SK-N-SH treated with all-trans-retinoic acid at 6 μM for 48 hours (cell line): ENCODE measurements at regions not wholly inside any gene's neighbourhood (a gene's known extent, or its start where the extent isn't known, plus 50 kb on each side); places are given as distances from the start of the nearest gene placed in this dataset.
"Not testable (repeated sequence)": the region's sequence is repeated elsewhere in the genome, so short reads cannot be mapped to it uniquely, and the experiment has no call there.

Source experiments
- ATAC-seq: fragments of 200-7000 bp; cut with Tn5 transposase; 3 replicates; pipeline ENCODE4 v1.9.1; 2020; ENCODE audit warnings: mild to moderate bottlenecking, moderate library complexity
- BACH2 ChIP-seq: fragments of 250-450 bp; sonication (Bioruptor Pico); IDR thresholded peaks from 2 replicates; pipeline ENCODE4 v1.9.0; 2021; ENCODE audit warnings: mild to moderate bottlenecking, borderline replicate concordance
- CSDC2 ChIP-seq: fragments of 250-450 bp; sonication (Bioruptor Pico); IDR thresholded peaks from 2 replicates; pipeline ENCODE4 v1.5.0; 2020; ENCODE audit warnings: mild to moderate bottlenecking, moderate library complexity
- ISL1 ChIP-seq: fragments of 250-450 bp; sonication (Bioruptor Pico); IDR thresholded peaks from 2 replicates; pipeline ENCODE4 v2.1.2; 2022; ENCODE audit warnings: mild to moderate bottlenecking, moderate library complexity
- OSR1 ChIP-seq: fragments of 250-450 bp; sonication (Bioruptor Pico); IDR thresholded peaks from 2 replicates; pipeline ENCODE4 v1.8.0; 2022; ENCODE audit warnings: moderate library complexity, mild to moderate bottlenecking, inconsistent platforms
- PPARA ChIP-seq: fragments of 250-450 bp; sonication (Bioruptor Pico); IDR thresholded peaks from 2 replicates; pipeline ENCODE4 v1.5.0; 2020; ENCODE audit warnings: mild to moderate bottlenecking, borderline replicate concordance
- RARB ChIP-seq: fragments of 250-450 bp; sonication (Bioruptor Pico); IDR thresholded peaks from 2 replicates; pipeline ENCODE4 v1.8.0; 2021; ENCODE audit warnings: mild to moderate bottlenecking, moderate library complexity
- TCF4 ChIP-seq: fragments of 250-450 bp; sonication (Bioruptor Pico); IDR thresholded peaks from 2 replicates; pipeline ENCODE4 v1.8.0; 2021; ENCODE audit warnings: mild to moderate bottlenecking, moderate library complexity, borderline replicate concordance
- TOX ChIP-seq: fragments of 250-450 bp; sonication (Bioruptor Pico); IDR thresholded peaks from 2 replicates; pipeline ENCODE4 v1.8.0; 2021; ENCODE audit warnings: mild to moderate bottlenecking, moderate library complexity, borderline replicate concordance
- ZC3H10 ChIP-seq: fragments of 250-450 bp; sonication (Bioruptor Pico); IDR thresholded peaks from 2 replicates; pipeline ENCODE4 v1.5.1; 2021; ENCODE audit warnings: mild to moderate bottlenecking, moderate library complexity
- ZFP30 ChIP-seq: fragments of 450-650 bp; formaldehyde crosslinking; IDR thresholded peaks from 2 replicates; pipeline ENCODE4 v1.5.0; 2022; ENCODE audit warnings: mild to moderate bottlenecking, moderate library complexity
- ZNF565 ChIP-seq: fragments of 450-650 bp; formaldehyde crosslinking; conservative IDR thresholded peaks from 2 replicates; pipeline ENCODE4 v1.5.0; 2020; ENCODE audit warnings: low read depth, mild to moderate bottlenecking, moderate library complexity
- ZNF8 ChIP-seq: fragments of 450-650 bp; formaldehyde crosslinking; IDR thresholded peaks from 2 replicates; pipeline ENCODE4 v1.5.0; 2020; ENCODE audit warnings: mild to moderate bottlenecking, moderate library complexity
- TF ChIP-seq, protein P1 (sequence below): fragments of 250-450 bp; sonication (Bioruptor Pico); IDR thresholded peaks from 2 replicates; pipeline ENCODE4 v1.5.0; 2020; ENCODE audit warnings: mild to moderate bottlenecking, moderate library complexity
- TF ChIP-seq, protein P2 (sequence below): fragments of 250-450 bp; sonication (Bioruptor Pico); IDR thresholded peaks from 2 replicates; pipeline ENCODE4 v1.5.1; 2021; ENCODE audit warnings: mild to moderate bottlenecking, moderate library complexity
- TF ChIP-seq, protein P3 (sequence below): fragments of 250-450 bp; sonication (Bioruptor Pico); IDR thresholded peaks from 2 replicates; pipeline ENCODE4 v1.5.1; 2020; ENCODE audit warnings: low read depth, mild to moderate bottlenecking, moderate library complexity
- TF ChIP-seq, protein P4 (sequence below): fragments of 250-450 bp; sonication (Bioruptor Pico); IDR thresholded peaks from 2 replicates; pipeline ENCODE4 v1.8.0; 2020; ENCODE audit warnings: mild to moderate bottlenecking, moderate library complexity, borderline replicate concordance
- TF ChIP-seq, protein P5 (sequence below): fragments of 250-450 bp; sonication (Bioruptor Pico); IDR thresholded peaks from 2 replicates; pipeline ENCODE4 v1.8.0; 2021; ENCODE audit warnings: low read depth, mild to moderate bottlenecking, moderate library complexity, borderline replicate concordance

DNA sequence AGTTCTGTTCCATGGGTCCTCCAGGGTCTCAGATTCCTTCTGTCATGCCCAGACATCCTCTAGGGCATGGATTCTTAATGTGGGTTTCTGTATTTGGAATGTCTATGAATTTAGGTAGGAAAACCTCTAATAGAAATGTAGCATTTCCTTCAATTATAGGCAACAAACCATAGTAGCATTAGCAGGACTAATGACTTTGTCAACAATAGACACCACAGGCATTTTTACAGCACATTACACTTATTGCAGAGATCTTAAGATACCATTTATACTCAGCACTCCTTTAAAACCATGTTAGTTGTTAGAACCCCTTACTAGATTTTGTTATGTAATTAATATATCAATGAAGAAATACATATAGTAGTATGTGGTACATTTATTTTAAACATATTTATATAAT lies 77.8 kb upstream of the TBC1D5 start (continued):
- TF ChIP-seq, protein P1, sequence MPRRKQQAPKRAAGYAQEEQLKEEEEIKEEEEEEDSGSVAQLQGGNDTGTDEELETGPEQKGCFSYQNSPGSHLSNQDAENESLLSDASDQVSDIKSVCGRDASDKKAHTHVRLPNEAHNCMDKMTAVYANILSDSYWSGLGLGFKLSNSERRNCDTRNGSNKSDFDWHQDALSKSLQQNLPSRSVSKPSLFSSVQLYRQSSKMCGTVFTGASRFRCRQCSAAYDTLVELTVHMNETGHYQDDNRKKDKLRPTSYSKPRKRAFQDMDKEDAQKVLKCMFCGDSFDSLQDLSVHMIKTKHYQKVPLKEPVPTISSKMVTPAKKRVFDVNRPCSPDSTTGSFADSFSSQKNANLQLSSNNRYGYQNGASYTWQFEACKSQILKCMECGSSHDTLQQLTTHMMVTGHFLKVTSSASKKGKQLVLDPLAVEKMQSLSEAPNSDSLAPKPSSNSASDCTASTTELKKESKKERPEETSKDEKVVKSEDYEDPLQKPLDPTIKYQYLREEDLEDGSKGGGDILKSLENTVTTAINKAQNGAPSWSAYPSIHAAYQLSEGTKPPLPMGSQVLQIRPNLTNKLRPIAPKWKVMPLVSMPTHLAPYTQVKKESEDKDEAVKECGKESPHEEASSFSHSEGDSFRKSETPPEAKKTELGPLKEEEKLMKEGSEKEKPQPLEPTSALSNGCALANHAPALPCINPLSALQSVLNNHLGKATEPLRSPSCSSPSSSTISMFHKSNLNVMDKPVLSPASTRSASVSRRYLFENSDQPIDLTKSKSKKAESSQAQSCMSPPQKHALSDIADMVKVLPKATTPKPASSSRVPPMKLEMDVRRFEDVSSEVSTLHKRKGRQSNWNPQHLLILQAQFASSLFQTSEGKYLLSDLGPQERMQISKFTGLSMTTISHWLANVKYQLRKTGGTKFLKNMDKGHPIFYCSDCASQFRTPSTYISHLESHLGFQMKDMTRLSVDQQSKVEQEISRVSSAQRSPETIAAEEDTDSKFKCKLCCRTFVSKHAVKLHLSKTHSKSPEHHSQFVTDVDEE: no peak
- TF ChIP-seq PPARA (CRISPR knock-in tag) (no peak), TOX (CRISPR knock-in tag) (no peak)

DNA sequence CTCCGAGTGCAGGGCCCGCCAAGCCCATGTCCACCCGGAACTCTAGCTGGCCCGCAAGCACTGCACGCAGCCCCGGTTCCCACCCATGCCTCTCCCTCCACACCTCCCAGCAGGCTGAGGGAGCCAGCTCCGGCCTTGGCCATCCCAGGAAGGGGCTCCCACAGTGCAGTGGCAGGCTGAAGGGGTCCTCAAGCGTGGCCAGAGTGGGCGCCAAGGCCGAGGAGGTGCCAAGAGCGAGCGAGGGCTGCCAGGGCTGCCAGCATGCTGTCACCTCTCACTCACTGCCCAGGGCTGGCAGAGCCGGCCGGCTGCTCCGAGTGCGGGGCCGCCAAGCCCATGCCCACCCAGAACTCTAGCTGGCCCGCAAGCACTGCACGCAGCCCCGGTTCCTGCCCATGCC lies 75.5 kb upstream of the TBC1D5 start:
- not testable (repeated sequence) for ATAC-seq

DNA sequence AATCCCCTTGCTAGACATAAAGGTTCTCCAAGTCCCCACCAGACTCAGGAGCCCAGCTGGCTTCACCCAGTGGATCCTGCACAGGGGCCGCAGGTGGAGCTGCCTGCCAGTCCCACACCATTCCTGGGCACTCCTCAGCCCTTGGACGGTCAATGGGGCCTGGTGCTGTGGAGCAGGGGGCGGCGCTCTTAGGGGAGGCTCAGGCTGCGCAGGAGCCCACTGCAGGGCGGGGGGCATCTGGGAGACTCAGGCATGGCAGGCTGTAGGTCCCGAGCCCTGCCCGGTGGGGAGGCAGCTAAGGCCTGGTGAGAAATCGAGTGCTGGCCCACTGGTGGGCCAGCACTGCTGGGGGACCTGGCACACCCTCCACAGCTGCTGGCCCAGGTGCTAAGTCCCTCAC lies 75.1 kb upstream of the TBC1D5 start:
- ATAC-seq: no peak
- TF ChIP-seq ISL1 (CRISPR knock-in tag) (no peak), BACH2 (CRISPR knock-in tag) (no peak), CSDC2 (CRISPR knock-in tag) (no peak), TCF4 (CRISPR knock-in tag) (no peak)
- TF ChIP-seq, protein P2, sequence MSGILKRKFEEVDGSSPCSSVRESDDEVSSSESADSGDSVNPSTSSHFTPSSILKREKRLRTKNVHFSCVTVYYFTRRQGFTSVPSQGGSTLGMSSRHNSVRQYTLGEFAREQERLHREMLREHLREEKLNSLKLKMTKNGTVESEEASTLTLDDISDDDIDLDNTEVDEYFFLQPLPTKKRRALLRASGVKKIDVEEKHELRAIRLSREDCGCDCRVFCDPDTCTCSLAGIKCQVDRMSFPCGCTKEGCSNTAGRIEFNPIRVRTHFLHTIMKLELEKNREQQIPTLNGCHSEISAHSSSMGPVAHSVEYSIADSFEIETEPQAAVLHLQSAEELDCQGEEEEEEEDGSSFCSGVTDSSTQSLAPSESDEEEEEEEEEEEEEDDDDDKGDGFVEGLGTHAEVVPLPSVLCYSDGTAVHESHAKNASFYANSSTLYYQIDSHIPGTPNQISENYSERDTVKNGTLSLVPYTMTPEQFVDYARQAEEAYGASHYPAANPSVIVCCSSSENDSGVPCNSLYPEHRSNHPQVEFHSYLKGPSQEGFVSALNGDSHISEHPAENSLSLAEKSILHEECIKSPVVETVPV (CRISPR knock-in tag): no peak
- TF ChIP-seq, protein P3, sequence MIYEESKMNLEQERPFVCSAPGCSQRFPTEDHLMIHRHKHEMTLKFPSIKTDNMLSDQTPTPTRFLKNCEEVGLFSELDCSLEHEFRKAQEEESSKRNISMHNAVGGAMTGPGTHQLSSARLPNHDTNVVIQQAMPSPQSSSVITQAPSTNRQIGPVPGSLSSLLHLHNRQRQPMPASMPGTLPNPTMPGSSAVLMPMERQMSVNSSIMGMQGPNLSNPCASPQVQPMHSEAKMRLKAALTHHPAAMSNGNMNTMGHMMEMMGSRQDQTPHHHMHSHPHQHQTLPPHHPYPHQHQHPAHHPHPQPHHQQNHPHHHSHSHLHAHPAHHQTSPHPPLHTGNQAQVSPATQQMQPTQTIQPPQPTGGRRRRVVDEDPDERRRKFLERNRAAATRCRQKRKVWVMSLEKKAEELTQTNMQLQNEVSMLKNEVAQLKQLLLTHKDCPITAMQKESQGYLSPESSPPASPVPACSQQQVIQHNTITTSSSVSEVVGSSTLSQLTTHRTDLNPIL (CRISPR knock-in tag): no peak
- TF ChIP-seq, all 23 proteins: peak for 0

DNA sequence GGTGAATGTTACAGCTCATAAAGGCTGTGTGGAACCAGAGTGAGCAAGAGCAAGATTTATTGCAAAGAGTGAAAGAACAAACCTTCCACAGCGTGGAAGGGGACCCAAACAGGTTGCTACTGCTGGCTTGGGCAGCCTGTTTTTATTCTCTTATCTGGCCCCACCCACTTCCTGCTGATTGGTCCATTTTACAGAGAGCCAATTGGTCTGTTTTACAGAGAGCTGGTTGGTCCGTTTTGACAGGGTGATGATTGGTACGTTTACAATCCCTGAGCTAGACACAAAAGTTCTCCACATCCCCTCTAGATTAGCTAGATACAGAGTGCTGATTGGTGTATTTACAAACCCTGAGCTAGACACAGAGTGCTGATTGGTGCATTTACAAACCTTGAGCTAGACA lies 74.4 kb upstream of the TBC1D5 start:
- ATAC-seq: not testable (repeated sequence)

DNA sequence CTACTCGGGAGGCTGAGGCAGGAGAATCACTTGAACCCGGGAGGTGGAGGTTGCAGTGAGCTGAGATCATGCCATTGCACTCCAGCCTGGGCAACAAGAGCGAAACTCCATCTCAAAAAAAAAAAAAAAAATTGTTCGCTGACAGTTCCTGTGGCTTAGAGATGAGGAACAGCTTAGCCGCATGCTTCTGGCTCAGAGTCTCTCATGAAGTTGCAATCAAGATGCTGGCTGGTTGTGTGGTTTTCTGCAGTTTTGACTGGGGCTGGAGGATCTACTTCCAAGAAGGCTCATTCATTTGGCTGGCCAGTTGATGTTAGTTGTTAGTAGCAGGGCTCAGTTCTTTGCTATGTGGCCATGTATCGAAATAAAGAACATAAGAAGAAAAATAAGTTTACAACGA lies 69.9 kb upstream of the TBC1D5 start:
- not testable (repeated sequence) for ATAC-seq

DNA sequence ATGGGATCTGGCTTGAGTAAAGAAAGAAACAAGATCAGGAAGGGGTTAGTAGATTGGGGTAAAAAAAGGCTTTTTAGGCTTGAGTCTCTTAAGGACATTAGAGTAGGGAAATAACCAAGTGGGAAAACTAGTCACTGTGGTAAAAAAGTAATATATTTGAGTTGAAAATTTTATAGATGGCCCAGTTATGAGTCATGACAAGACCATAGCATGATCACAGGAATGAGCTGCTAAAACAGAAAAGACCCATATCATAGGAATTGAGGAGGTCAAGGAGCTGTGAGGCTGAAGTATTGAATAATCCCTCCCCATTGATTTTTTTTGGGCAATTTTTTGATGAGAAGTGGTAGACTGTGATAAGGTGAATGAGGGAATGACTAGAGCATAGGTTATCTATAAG lies 69.2 kb upstream of the TBC1D5 start:
- ATAC-seq: no peak
- TF ChIP-seq RARB (CRISPR knock-in tag): no peak
- TF ChIP-seq BACH2 (CRISPR knock-in tag): no peak
- no peak for TF ChIP-seq CSDC2 (CRISPR knock-in tag)
- TF ChIP-seq ZC3H10: no peak
- TF ChIP-seq TOX (CRISPR knock-in tag): no peak
- TF ChIP-seq, protein P4, sequence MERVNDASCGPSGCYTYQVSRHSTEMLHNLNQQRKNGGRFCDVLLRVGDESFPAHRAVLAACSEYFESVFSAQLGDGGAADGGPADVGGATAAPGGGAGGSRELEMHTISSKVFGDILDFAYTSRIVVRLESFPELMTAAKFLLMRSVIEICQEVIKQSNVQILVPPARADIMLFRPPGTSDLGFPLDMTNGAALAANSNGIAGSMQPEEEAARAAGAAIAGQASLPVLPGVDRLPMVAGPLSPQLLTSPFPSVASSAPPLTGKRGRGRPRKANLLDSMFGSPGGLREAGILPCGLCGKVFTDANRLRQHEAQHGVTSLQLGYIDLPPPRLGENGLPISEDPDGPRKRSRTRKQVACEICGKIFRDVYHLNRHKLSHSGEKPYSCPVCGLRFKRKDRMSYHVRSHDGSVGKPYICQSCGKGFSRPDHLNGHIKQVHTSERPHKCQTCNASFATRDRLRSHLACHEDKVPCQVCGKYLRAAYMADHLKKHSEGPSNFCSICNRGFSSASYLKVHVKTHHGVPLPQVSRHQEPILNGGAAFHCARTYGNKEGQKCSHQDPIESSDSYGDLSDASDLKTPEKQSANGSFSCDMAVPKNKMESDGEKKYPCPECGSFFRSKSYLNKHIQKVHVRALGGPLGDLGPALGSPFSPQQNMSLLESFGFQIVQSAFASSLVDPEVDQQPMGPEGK (CRISPR knock-in tag): no peak
- TF ChIP-seq, protein P1: no peak
- no peak for TF ChIP-seq ZNF8 (CRISPR knock-in tag)
- no peak for TF ChIP-seq ZFP30 (CRISPR knock-in tag)
- no peak for TF ChIP-seq OSR1 (CRISPR knock-in tag)
- TF ChIP-seq PPARA (CRISPR knock-in tag): no peak
- TF ChIP-seq, protein P2 (CRISPR knock-in tag): no peak
- TF ChIP-seq, protein P3 (CRISPR knock-in tag): no peak
- TF ChIP-seq, protein P5, sequence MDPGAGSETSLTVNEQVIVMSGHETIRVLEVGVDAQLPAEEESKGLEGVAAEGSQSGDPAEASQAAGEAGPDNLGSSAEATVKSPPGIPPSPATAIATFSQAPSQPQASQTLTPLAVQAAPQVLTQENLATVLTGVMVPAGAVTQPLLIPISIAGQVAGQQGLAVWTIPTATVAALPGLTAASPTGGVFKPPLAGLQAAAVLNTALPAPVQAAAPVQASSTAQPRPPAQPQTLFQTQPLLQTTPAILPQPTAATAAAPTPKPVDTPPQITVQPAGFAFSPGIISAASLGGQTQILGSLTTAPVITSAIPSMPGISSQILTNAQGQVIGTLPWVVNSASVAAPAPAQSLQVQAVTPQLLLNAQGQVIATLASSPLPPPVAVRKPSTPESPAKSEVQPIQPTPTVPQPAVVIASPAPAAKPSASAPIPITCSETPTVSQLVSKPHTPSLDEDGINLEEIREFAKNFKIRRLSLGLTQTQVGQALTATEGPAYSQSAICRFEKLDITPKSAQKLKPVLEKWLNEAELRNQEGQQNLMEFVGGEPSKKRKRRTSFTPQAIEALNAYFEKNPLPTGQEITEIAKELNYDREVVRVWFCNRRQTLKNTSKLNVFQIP (CRISPR knock-in tag): no peak
- no peak for TF ChIP-seq ZNF565
